Left ventricle myocardium superior (tissue), 1 donor: ENCODE measurements at regions not wholly inside any gene's neighbourhood (a gene's known extent, or its start where the extent isn't known, plus 50 kb on each side); places are given as distances from the start of the nearest gene placed in this dataset.
"Not testable (repeated sequence)": the region's sequence is repeated elsewhere in the genome, so short reads cannot be mapped to it uniquely, and the experiment has no call there.

Experiments
- ATAC-seq: fragments of 200-7000 bp; cut with Tn5 transposase; one replicate; pipeline ENCODE4 v1.9.1; 2020; ENCODE audit warnings: mild to moderate bottlenecking, moderate library complexity
- DNase-seq: peaks from one replicate; pipeline ENCODE4 v3.0.0-alpha.2; 2020
- intact Hi-C: fragments of 100-400 bp; cut with micrococcal nuclease; formaldehyde crosslinking; loops from one replicate; pipeline ENCODE4 v1.11.0; 2022
- donor health status: DM: no; HTN: yes; CAD: no; lungs with severe emphysema.

- ATAC-seq (no peak), DNase-seq (no peak)
- intact Hi-C loops = no loop called here
These were observed 265.2 kb upstream of the IRX1 start for GRCh38 chr5:3330442-3330841.

GRCh38 chr5:3329427-3329826 lies 266.2 kb upstream of the IRX1 start:
- no peak for DNase-seq

GRCh38 chr5:3326841-3327232 lies 268.8 kb upstream of the IRX1 start:
- no peak for ATAC-seq
- no peak for DNase-seq

More at GRCh38 chr5:3329427-3329826, 266.2 kb upstream of the IRX1 start:
- intact Hi-C loops = no loop called here
- no peak for ATAC-seq

GRCh38 chr5:3325972-3326840 lies 269.4 kb upstream of the IRX1 start:
- no peak for ATAC-seq
- intact Hi-C loops = no loop called here
- DNase-seq = no peak

More at GRCh38 chr5:3326841-3327232, 268.8 kb upstream of the IRX1 start:
- intact Hi-C loops = no loop called here

- intact Hi-C loops = no loop called here
- ATAC-seq = peak; percentile 78
- DNase-seq = no peak
These were observed 270.2 kb upstream of the IRX1 start for GRCh38 chr5:3325201-3325971.

GRCh38 chr5:3324421-3325101 lies 271.1 kb upstream of the IRX1 start:
- DNase-seq (no peak), ATAC-seq (peak; percentile 14)
- intact Hi-C loops = no loop called here

- intact Hi-C loops, ATAC-seq, DNase-seq: not testable (repeated sequence)
These were observed 271.7 kb upstream of the IRX1 start for GRCh38 chr5:3323966-3324365.

GRCh38 chr5:3323144-3323543 lies 272.5 kb upstream of the IRX1 start:
- ATAC-seq (no peak), DNase-seq (no peak)
- intact Hi-C loops = no loop called here

- intact Hi-C loops = no loop called here
- ATAC-seq (no peak), DNase-seq (no peak)
These were observed 273.0 kb upstream of the IRX1 start for GRCh38 chr5:3322642-3323041.

GRCh38 chr5:3321923-3322322 lies 273.7 kb upstream of the IRX1 start:
- intact Hi-C loops = no loop called here
- no peak for DNase-seq
- ATAC-seq = no peak

GRCh38 chr5:3321119-3321760 lies 274.4 kb upstream of the IRX1 start:
- no peak for ATAC-seq
- intact Hi-C loops = no loop called here
- no peak for DNase-seq

GRCh38 chr5:3320317-3320875 lies 275.2 kb upstream of the IRX1 start:
- intact Hi-C loops = no loop called here
- DNase-seq = no peak
- ATAC-seq = no peak

- no peak for ATAC-seq
- intact Hi-C loops = no loop called here
- no peak for DNase-seq
These were observed 278.4 kb upstream of the IRX1 start for GRCh38 chr5:3317051-3317795.

- ATAC-seq = no peak
- intact Hi-C loops = no loop called here
- DNase-seq = no peak
These were observed 282.1 kb upstream of the IRX1 start for GRCh38 chr5:3313569-3313968.

GRCh38 chr5:3312299-3312698 lies 283.3 kb upstream of the IRX1 start:
- ATAC-seq (no peak), DNase-seq (no peak)
- intact Hi-C loops = no loop called here

GRCh38 chr5:3311433-3311832 lies 284.2 kb upstream of the IRX1 start:
- ATAC-seq = no peak
- intact Hi-C loops = no loop called here
- DNase-seq = no peak

GRCh38 chr5:3310541-3311261 lies 284.9 kb upstream of the IRX1 start:
- intact Hi-C loops = no loop called here
- DNase-seq = no peak
- no peak for ATAC-seq

- DNase-seq = no peak
- intact Hi-C loops = no loop called here
- ATAC-seq = no peak
These were observed 286.1 kb upstream of the IRX1 start for GRCh38 chr5:3309538-3309937.
